ENCODE measurements at regions not wholly inside any gene's neighbourhood (a gene's known extent, or its start where the extent isn't known, plus 50 kb on each side); places are given as distances from the start of the nearest gene placed in this dataset.
"Not testable (repeated sequence)": the region's sequence is repeated elsewhere in the genome, so short reads cannot be mapped to it uniquely, and the experiment has no call there.

GRCh38 chr3:144816323-144816722 is 844.7 kb downstream of the DIPK2A start:
- H3K9me3 ChIP-seq, result no peaks in the 10 kb centered on the region
- H3K4me1 ChIP-seq, result no peaks in the 10 kb centered on the region
- H3K27me3 ChIP-seq, result no peaks in the 10 kb centered on the region
- no peak overlapping the region for H3K4me3 ChIP-seq
- no peak for TF ChIP-seq CTCF (IDR thresholded peaks at IDR 0.05)
- TF ChIP-seq POLR2A (IDR thresholded peaks at IDR 0.05), result no peak
- intact Hi-C loops (cut with DNase I; ENCODE audit: low total_unique reads), result no loop called here
- DNase-seq, result no peak
- 86 to 95% methylated on average over 2 of the region's 2 CpGs for WGBS, 2 donors
- H3K36me3 ChIP-seq (ENCODE audit: low read depth, missing control alignments), result no peaks in the 10 kb centered on the region
- no peak overlapping the region for H3K27ac ChIP-seq

DNA sequence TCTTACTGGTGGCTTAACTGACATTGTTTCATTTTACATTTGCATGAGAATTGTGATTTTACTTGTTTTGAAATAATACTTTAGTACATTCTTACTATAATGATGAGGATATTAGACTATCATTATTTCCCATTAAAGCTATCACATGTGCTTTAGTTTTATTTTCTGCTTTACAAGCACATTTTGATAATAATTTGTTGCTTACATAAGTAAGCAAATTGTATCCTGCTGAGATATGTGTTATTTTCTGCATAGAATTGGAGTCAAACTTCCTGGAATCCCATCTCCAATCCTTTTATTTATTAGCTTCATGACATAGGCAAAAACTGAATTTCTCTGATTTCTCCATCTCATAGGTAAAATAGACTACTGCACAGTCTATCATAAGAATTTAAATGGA is 847.4 kb downstream of the DIPK2A start:
- Histone ChIP-seq H3K27me3 (no peaks in the 10 kb centered on the region), H3K36me3 (ENCODE audit: low read depth, missing control alignments) (no peaks in the 10 kb centered on the region), H3K27ac (no peak overlapping the region), H3K9me3 (no peaks in the 10 kb centered on the region), H3K4me1 (no peaks in the 10 kb centered on the region), H3K4me3 (no peak overlapping the region)
- DNase-seq, result no peak
- intact Hi-C loops (cut with DNase I; ENCODE audit: low total_unique reads), result no loop called here
- TF ChIP-seq POLR2A (IDR thresholded peaks at IDR 0.05), result no peak
- no peak for TF ChIP-seq CTCF (IDR thresholded peaks at IDR 0.05)

- not testable (repeated sequence) for H3K27me3 ChIP-seq
- 83 to 87% methylated on average over 2 of the region's 2 CpGs for WGBS, 2 donors
Observed at GRCh38 chr3:144820232-144820631, 848.6 kb downstream of the DIPK2A start.

GRCh38 chr3:144820726-144821125 is 849.1 kb downstream of the DIPK2A start:
- TF ChIP-seq CTCF (IDR thresholded peaks at IDR 0.05), result no peak
- no peak for TF ChIP-seq POLR2A (IDR thresholded peaks at IDR 0.05)
- H3K27me3 ChIP-seq, result no peaks in the 10 kb centered on the region
- H3K9me3 ChIP-seq, result no peaks in the 10 kb centered on the region
- no peak overlapping the region for H3K27ac ChIP-seq
- no peaks in the 10 kb centered on the region for H3K4me1 ChIP-seq
- intact Hi-C loops (cut with DNase I; ENCODE audit: low total_unique reads), result no loop called here
- DNase-seq, result no peak
- H3K4me3 ChIP-seq, result no peak overlapping the region
- H3K36me3 ChIP-seq (ENCODE audit: low read depth, missing control alignments), result no peaks in the 10 kb centered on the region

More at GRCh38 chr3:144820232-144820631, 848.6 kb downstream of the DIPK2A start:
- intact Hi-C loops (cut with DNase I; ENCODE audit: low total_unique reads); DNase-seq; H3K27ac ChIP-seq; H3K9me3 ChIP-seq; H3K4me1 ChIP-seq; H3K36me3 ChIP-seq (ENCODE audit: low read depth, missing control alignments); H3K4me3 ChIP-seq: not testable (repeated sequence)

DNA sequence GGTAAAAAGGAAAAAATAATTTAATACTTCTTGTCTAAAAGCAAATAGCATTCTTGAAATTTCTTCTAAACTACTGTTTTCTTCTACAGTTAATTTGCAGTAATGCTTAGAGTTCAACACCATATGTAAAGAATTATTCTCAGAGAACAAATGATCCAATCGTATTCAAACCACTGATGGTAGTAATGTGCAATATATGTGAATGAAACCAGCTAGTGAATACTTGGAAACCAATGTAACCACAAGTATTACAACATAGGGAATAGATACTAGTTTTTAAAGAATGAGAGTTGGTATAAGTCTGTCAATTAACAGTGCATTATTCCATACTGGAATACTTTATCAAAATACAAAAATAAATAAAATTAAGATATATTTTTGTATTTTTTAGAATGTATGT is 850.0 kb downstream of the DIPK2A start:
- H3K4me3 ChIP-seq, result no peak overlapping the region
- intact Hi-C loops (cut with DNase I; ENCODE audit: low total_unique reads), result no loop called here
- WGBS, 2 donors, result 92 to 96% methylated on average over 1 of the region's 1 CpG

More for the DNA sequence above, 850.0 kb downstream of the DIPK2A start:
- no peaks in the 10 kb centered on the region for H3K9me3 ChIP-seq
- no peaks in the 10 kb centered on the region for H3K27me3 ChIP-seq
- TF ChIP-seq POLR2A (IDR thresholded peaks at IDR 0.05) (no peak), CTCF (IDR thresholded peaks at IDR 0.05) (no peak)
- no peaks in the 10 kb centered on the region for H3K4me1 ChIP-seq
- no peaks in the 10 kb centered on the region for H3K36me3 ChIP-seq (ENCODE audit: low read depth, missing control alignments)
- H3K27ac ChIP-seq, result no peak overlapping the region
- no peak for DNase-seq
